UCSD-AML1 (cell line): ENCODE measurements at regions not wholly inside any gene's neighbourhood (a gene's known extent, or its start where the extent isn't known, plus 50 kb on each side); places are given as distances from the start of the nearest gene placed in this dataset.

Experiments
- DNase-seq: peaks from one replicate; lab custom pipeline; 2025; ENCODE audit not compliant: unreplicated experiment; lab: John Stamatoyannopoulos, UW

GRCh38 chr11:95520369-95521132, 269.0 kb downstream of the FAM76B start:
- DNase-seq: no peak

GRCh38 chr11:95519912-95520311, 269.7 kb downstream of the FAM76B start:
- no peak for DNase-seq

GRCh38 chr11:95517453-95517852, 272.1 kb downstream of the FAM76B start:
- no peak for DNase-seq

GRCh38 chr11:95516786-95517185, 272.8 kb downstream of the FAM76B start:
- no peak for DNase-seq

GRCh38 chr11:95516175-95516574, 273.4 kb downstream of the FAM76B start:
- no peak for DNase-seq

- DNase-seq: no peak
Measured at GRCh38 chr11:95515371-95515770, 274.2 kb downstream of the FAM76B start.

GRCh38 chr11:95514416-95515110, 275.0 kb downstream of the FAM76B start:
- DNase-seq: no peak

GRCh38 chr11:95512682-95513081, 276.9 kb downstream of the FAM76B start:
- DNase-seq: no peak

GRCh38 chr11:95512177-95512576, 277.4 kb downstream of the FAM76B start:
- no peak for DNase-seq

- no peak for DNase-seq
Measured at GRCh38 chr11:95508219-95508890, 277.4 kb upstream of the SESN3 start.

- DNase-seq: no peak
Measured at GRCh38 chr11:95507794-95508193, 276.8 kb upstream of the SESN3 start.

GRCh38 chr11:95506777-95507176, 275.8 kb upstream of the SESN3 start:
- no peak for DNase-seq

- DNase-seq: peak; percentile 18
Measured at GRCh38 chr11:95505927-95506426, 275.0 kb upstream of the SESN3 start.

- no peak for DNase-seq
Measured at GRCh38 chr11:95503047-95503446, 272.0 kb upstream of the SESN3 start.

GRCh38 chr11:95502522-95502921, 271.5 kb upstream of the SESN3 start:
- no peak for DNase-seq

GRCh38 chr11:95501761-95502266, 270.8 kb upstream of the SESN3 start:
- DNase-seq: no peak

GRCh38 chr11:95500466-95500865, 269.5 kb upstream of the SESN3 start:
- no peak for DNase-seq

GRCh38 chr11:95499516-95500135, 268.6 kb upstream of the SESN3 start:
- DNase-seq: no peak

GRCh38 chr11:95498722-95499425, 267.9 kb upstream of the SESN3 start:
- no peak for DNase-seq

GRCh38 chr11:95496901-95497300, 265.9 kb upstream of the SESN3 start:
- DNase-seq: no peak

- DNase-seq: no peak
Measured at GRCh38 chr11:95495706-95496105, 264.7 kb upstream of the SESN3 start.
